WERI-Rb-1 (cell line): ENCODE measurements at regions not wholly inside any gene's neighbourhood (a gene's known extent, or its start where the extent isn't known, plus 50 kb on each side); places are given as distances from the start of the nearest gene placed in this dataset.

Source experiments
- DNase-seq: peaks from one replicate; pipeline ENCODE4 v3.0.0-alpha.2; 2020
- H3K27ac ChIP-seq: fragments of 250-450 bp; sonication (Bioruptor Pico); 2 replicates; pipeline ENCODE4 v1.5.1; 2020; ENCODE audit warnings: mild to moderate bottlenecking, moderate library complexity
- H3K27me3 ChIP-seq: fragments of 250-450 bp; sonication (Bioruptor Pico); 2 replicates; pipeline ENCODE4 v1.5.1; 2021; ENCODE audit warnings: mild to moderate bottlenecking, low read depth, moderate library complexity; ENCODE audit not compliant: insufficient read depth, severe bottlenecking
- H3K36me3 ChIP-seq: fragments of 250-450 bp; sonication (Bioruptor Pico); 2 replicates; pipeline ENCODE4 v1.5.1; 2020; ENCODE audit warnings: mild to moderate bottlenecking, moderate library complexity
- H3K4me3 ChIP-seq: 2 replicates; pipeline ENCODE4 v1.5.1; 2011; ENCODE audit warnings: low read depth, mild to moderate bottlenecking, control low read depth, low read length
- H3K9me3 ChIP-seq: fragments of 250-450 bp; sonication (Bioruptor Pico); 2 replicates; pipeline ENCODE4 v1.5.1; 2021; ENCODE audit warnings: mild to moderate bottlenecking, moderate library complexity; ENCODE audit not compliant: severe bottlenecking
- CTCF ChIP-seq: IDR thresholded peaks from 2 replicates; pipeline ENCODE4 v1.5.1; 2011; ENCODE audit warnings: low read depth, mild to moderate bottlenecking, control low read depth, inconsistent platforms, low read length

GRCh38 chrX:39201305-39201990 is 400.2 kb downstream of the MID1IP1 start:
- Histone ChIP-seq H3K4me3 (no peak overlapping the region), H3K9me3 (no peaks in the 10 kb centered on the region), H3K36me3 (no peaks in the 10 kb centered on the region), H3K27ac (no peak overlapping the region), H3K27me3 (peaks cover 2% of the 10 kb centered on the region)
- no peak for DNase-seq
- TF ChIP-seq CTCF, result no peak

DNA sequence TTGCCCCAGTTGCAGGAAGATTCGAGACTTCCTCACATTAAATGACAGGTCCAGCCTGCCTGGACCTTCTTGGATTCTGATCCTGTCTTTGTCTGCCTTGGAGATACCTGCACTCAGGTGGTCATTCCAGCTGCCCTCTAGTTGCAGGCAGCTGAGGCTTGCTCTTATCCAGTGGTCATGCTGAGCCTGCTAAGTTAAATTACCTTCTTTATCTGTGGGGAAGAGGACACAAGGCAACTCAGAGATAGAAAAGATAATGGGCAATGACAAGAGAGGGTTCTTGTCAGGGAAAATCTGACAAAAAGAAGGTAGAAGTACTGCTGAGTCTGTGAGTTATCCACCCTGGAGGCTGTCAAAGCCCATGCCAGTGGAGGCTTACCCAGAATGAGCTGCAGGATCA is 401.4 kb downstream of the MID1IP1 start:
- Histone ChIP-seq H3K27ac (no peak overlapping the region), H3K27me3 (peaks cover 2% of the 10 kb centered on the region), H3K9me3 (no peaks in the 10 kb centered on the region), H3K36me3 (no peaks in the 10 kb centered on the region), H3K4me3 (no peak overlapping the region)
- DNase-seq, result no peak
- no peak for TF ChIP-seq CTCF

- H3K36me3 ChIP-seq, result no peaks in the 10 kb centered on the region
- no peaks in the 10 kb centered on the region for H3K9me3 ChIP-seq
- no peak for TF ChIP-seq CTCF
- peaks cover 2% of the 10 kb centered on the region for H3K27me3 ChIP-seq
- DNase-seq, result no peak
- no peak overlapping the region for H3K4me3 ChIP-seq
- H3K27ac ChIP-seq, result no peak overlapping the region
Observed at GRCh38 chrX:39203427-39203826, 402.2 kb downstream of the MID1IP1 start.

DNA sequence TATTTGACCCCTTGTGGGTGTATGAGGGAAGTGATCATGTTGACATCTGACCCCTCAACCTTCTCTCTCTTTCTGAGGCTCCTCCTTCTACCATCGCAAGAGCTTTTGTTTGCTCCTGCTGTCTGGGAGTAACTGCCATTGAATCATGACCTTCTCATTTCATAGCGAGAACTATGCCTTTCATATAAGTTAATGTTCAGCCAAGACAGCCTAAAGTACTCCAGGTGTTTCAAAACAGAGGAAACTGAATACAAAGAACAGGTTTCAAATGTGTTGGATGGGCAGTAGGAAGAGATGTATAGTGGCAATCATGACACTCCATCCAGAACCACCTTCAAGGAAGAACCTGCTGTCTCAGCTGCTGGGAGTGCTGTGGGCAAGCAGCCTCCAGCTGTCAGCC is 403.1 kb downstream of the MID1IP1 start:
- no peak overlapping the region for H3K27ac ChIP-seq
- H3K27me3 ChIP-seq, result peaks cover 2% of the 10 kb centered on the region
- no peaks in the 10 kb centered on the region for H3K9me3 ChIP-seq
- TF ChIP-seq CTCF, result no peak
- DNase-seq, result no peak
- no peak overlapping the region for H3K4me3 ChIP-seq
- H3K36me3 ChIP-seq, result no peaks in the 10 kb centered on the region

GRCh38 chrX:39204945-39205344 is 403.7 kb downstream of the MID1IP1 start:
- no peak overlapping the region for H3K27ac ChIP-seq
- peaks cover 2% of the 10 kb centered on the region for H3K27me3 ChIP-seq
- H3K9me3 ChIP-seq, result no peaks in the 10 kb centered on the region
- TF ChIP-seq CTCF, result no peak
- DNase-seq, result no peak
- H3K4me3 ChIP-seq, result no peak overlapping the region
- no peaks in the 10 kb centered on the region for H3K36me3 ChIP-seq

- no peak overlapping the region for H3K4me3 ChIP-seq
- H3K9me3 ChIP-seq, result no peaks in the 10 kb centered on the region
- no peak overlapping the region for H3K27ac ChIP-seq
- no peaks in the 10 kb centered on the region for H3K36me3 ChIP-seq
- no peak for TF ChIP-seq CTCF
- DNase-seq, result no peak
- peaks cover 2% of the 10 kb centered on the region for H3K27me3 ChIP-seq
Observed at GRCh38 chrX:39205467-39205866, 404.2 kb downstream of the MID1IP1 start.
